GM23338 (cell line): ENCODE measurements at regions not wholly inside any gene's neighbourhood (a gene's known extent, or its start where the extent isn't known, plus 50 kb on each side); places are given as distances from the start of the nearest gene placed in this dataset.

ENCODE experiments used
- CREB1 ChIP-seq: fragments of 250-450 bp; sonication (Bioruptor Pico); IDR thresholded peaks from 2 replicates; pipeline ENCODE4 v1.5.0; 2020; ENCODE audit warnings: low read depth, mild to moderate bottlenecking, moderate library complexity
- CTCF ChIP-seq, 2 experiments: fragments of 200-600 bp in 1 of 2; sonication (generic) in 1 of 2; conservative IDR thresholded peaks; 2 replicates each; pipeline versions ENCODE4 v1.5.1 to v1.6.1; 2016 to 2017; ENCODE audit warnings: antibody characterized with exemption in 2 of 2, low read depth in 2 of 2, mild to moderate bottlenecking in 2 of 2, moderate library complexity in 1 of 2
- ETS1 ChIP-seq: IDR thresholded peaks from 2 replicates; pipeline ENCODE4 v1.6.1; 2016; ENCODE audit warnings: antibody characterized with exemption
- EZH2 ChIP-seq: fragments of 200-600 bp; sonication (generic); IDR thresholded peaks from one replicate; pipeline ENCODE4 v1.8.0; 2017; ENCODE audit warnings: antibody characterized with exemption, mild to moderate bottlenecking, low read depth; ENCODE audit not compliant: unreplicated experiment
- EZH2phosphoT487 ChIP-seq: fragments of 200-600 bp; sonication (generic); IDR thresholded peaks from one replicate; pipeline ENCODE4 v1.8.1; 2018; ENCODE audit warnings: antibody characterized with exemption; ENCODE audit not compliant: unreplicated experiment
- POLR2AphosphoS5 ChIP-seq: IDR thresholded peaks from 2 replicates; pipeline ENCODE4 v1.6.1; 2016; ENCODE audit warnings: antibody characterized with exemption, low read depth
- TF ChIP-seq, protein P1 (sequence below): IDR thresholded peaks from one replicate; pipeline ENCODE4 v1.6.1; 2018; ENCODE audit warnings: antibody characterized with exemption; ENCODE audit not compliant: unreplicated experiment

GRCh38 chr12:89155826-89156225, 196.5 kb downstream of the DUSP6 start:
- TF ChIP-seq EZH2 (no peak), CTCF (conservative IDR thresholded peaks at IDR 0.05; ENCODE audit: low read depth in 2 of 2) (no peak), POLR2AphosphoS5 (no peak), ETS1 (no peak), EZH2phosphoT487 (no peak), CREB1 (CRISPR knock-in tag) (no peak)
- TF ChIP-seq, protein P1, sequence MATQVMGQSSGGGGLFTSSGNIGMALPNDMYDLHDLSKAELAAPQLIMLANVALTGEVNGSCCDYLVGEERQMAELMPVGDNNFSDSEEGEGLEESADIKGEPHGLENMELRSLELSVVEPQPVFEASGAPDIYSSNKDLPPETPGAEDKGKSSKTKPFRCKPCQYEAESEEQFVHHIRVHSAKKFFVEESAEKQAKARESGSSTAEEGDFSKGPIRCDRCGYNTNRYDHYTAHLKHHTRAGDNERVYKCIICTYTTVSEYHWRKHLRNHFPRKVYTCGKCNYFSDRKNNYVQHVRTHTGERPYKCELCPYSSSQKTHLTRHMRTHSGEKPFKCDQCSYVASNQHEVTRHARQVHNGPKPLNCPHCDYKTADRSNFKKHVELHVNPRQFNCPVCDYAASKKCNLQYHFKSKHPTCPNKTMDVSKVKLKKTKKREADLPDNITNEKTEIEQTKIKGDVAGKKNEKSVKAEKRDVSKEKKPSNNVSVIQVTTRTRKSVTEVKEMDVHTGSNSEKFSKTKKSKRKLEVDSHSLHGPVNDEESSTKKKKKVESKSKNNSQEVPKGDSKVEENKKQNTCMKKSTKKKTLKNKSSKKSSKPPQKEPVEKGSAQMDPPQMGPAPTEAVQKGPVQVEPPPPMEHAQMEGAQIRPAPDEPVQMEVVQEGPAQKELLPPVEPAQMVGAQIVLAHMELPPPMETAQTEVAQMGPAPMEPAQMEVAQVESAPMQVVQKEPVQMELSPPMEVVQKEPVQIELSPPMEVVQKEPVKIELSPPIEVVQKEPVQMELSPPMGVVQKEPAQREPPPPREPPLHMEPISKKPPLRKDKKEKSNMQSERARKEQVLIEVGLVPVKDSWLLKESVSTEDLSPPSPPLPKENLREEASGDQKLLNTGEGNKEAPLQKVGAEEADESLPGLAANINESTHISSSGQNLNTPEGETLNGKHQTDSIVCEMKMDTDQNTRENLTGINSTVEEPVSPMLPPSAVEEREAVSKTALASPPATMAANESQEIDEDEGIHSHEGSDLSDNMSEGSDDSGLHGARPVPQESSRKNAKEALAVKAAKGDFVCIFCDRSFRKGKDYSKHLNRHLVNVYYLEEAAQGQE, result no peak
